Sigmoid colon (tissue), 6 donors: ENCODE measurements at regions not wholly inside any gene's neighbourhood (a gene's known extent, or its start where the extent isn't known, plus 50 kb on each side); places are given as distances from the start of the nearest gene placed in this dataset.

Experiments
- DNase-seq: peaks from one replicate; pipeline ENCODE4 v3.0.0-alpha.2; 2019
- H3K27ac ChIP-seq, 4 donors: fragments of 200-600 bp; sonication (generic); one replicate each; pipeline ENCODE4 v1.5.1; 2016 to 2019; ENCODE audit warnings: mild to moderate bottlenecking in 1 of 4
- H3K27me3 ChIP-seq, 3 donors: fragments of 200-600 bp; sonication (generic); one replicate each; pipeline ENCODE4 v1.5.1; 2019; ENCODE audit warnings: mild to moderate bottlenecking in 1 of 3
- H3K36me3 ChIP-seq, 4 donors: fragments of 200-600 bp; sonication (generic); one replicate each; pipeline ENCODE4 v1.5.1; 2016 to 2019
- H3K4me1 ChIP-seq, 4 donors: fragments of 200-600 bp; sonication (generic); one replicate each; pipeline ENCODE4 v1.5.1; 2017 to 2019
- H3K4me3 ChIP-seq, 4 donors: fragments of 200-600 bp; sonication (generic); one replicate each; pipeline ENCODE4 v1.5.1; 2017 to 2019; ENCODE audit warnings: mild to moderate bottlenecking in 2 of 4, moderate library complexity in 1 of 4
- H3K9me3 ChIP-seq, 4 donors: fragments of 200-600 bp in 3 of 4; sonication (generic) in 3 of 4; one replicate each; pipeline versions ENCODE4 v1.5.1 to v1.6.1; 2013 to 2019
- CTCF ChIP-seq, 4 experiments: fragments of 450-650 bp in 3 of 4; fragments of 200-600 bp in 1 of 4; IDR thresholded peaks; one replicate each; pipeline ENCODE4 v1.5.1; 2016 to 2019; ENCODE audit warnings: antibody characterized with exemption in 4 of 4, mild to moderate bottlenecking in 3 of 4, moderate library complexity in 2 of 4
- EP300 ChIP-seq, 4 donors: sonication (generic); formaldehyde crosslinking; IDR thresholded peaks; one replicate each; pipeline ENCODE4 v1.6.1; 2017; ENCODE audit warnings: antibody characterized with exemption in 4 of 4
- POLR2A ChIP-seq, 2 donors: fragments of 450-650 bp; IDR thresholded peaks; one replicate each; pipeline ENCODE4 v1.6.1; 2016; ENCODE audit warnings: antibody characterized with exemption in 2 of 2, mild to moderate bottlenecking in 2 of 2, moderate library complexity in 2 of 2
- POLR2AphosphoS5 ChIP-seq, 4 donors: sonication (generic); formaldehyde crosslinking; IDR thresholded peaks; one replicate each; pipeline ENCODE4 v1.6.1; 2017; ENCODE audit warnings: antibody characterized with exemption in 4 of 4
- WGBS, 2 donors: extraction: QIAGEN DNeasy Blood & Tissue Kit; methylation state at CpG; one replicate each; pipeline ENCODE4 v1.1.7; 2013; 5-methylcytosine and 5-hydroxymethylcytosine counted together
- intact Hi-C: fragments of 100-400 bp; cut with DNase I; formaldehyde crosslinking; loops from one replicate; pipeline ENCODE4 v1.15.1; 2023
- donor health status: healthy with polysubstance abuse.
- donor health status: healthy.

- intact Hi-C loops: no loop called here
- Histone ChIP-seq H3K36me3 (no peaks in the 10 kb centered on the region), H3K27me3 (no peaks in the 10 kb centered on the region), H3K4me1 (no peaks in the 10 kb centered on the region), H3K4me3 (no peak overlapping the region), H3K9me3 (no peaks in the 10 kb centered on the region), H3K27ac (no peak overlapping the region)
- DNase-seq: no peak
- 64 to 78% methylated on average over 2 of the region's 2 CpGs for WGBS, 2 donors
- no peak for TF ChIP-seq CTCF (IDR thresholded peaks at IDR 0.05)
- no peak for TF ChIP-seq POLR2A (IDR thresholded peaks at IDR 0.05)
- TF ChIP-seq POLR2AphosphoS5 (IDR thresholded peaks at IDR 0.05): no peak
- TF ChIP-seq EP300 (IDR thresholded peaks at IDR 0.05): no peak
Observed at GRCh38 chr12:77124767-77125166, 59.4 kb upstream of the E2F7 start.

DNA sequence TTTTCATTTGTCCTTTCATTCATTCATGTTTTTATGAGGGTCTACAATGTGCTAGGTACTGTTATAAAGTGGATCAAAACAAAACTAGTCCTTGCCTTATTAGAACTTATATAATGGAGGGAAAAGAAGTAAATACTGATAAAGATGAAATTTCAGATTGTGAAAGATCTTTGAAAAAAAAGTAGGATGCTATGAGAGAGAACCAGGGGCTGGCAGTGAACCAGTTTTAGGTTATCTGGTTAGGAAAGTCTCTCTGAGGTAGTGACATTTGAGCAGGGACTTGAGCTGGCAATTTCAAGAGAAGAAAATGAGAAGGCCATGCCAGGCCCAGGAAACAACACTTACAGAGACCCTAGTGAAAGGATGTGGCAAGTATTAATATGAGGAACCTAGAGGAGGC lies 57.3 kb upstream of the E2F7 start:
- H3K9me3 ChIP-seq: no peaks in the 10 kb centered on the region
- no peaks in the 10 kb centered on the region for H3K27me3 ChIP-seq
- no peak for DNase-seq
- no peak overlapping the region for H3K27ac ChIP-seq
- H3K4me3 ChIP-seq: no peak overlapping the region
- intact Hi-C loops: no loop called here
- no peaks in the 10 kb centered on the region for H3K36me3 ChIP-seq
- no peak for TF ChIP-seq POLR2AphosphoS5 (IDR thresholded peaks at IDR 0.05)
- no peak for TF ChIP-seq CTCF (IDR thresholded peaks at IDR 0.05)
- TF ChIP-seq EP300 (IDR thresholded peaks at IDR 0.05): no peak
- no peak for TF ChIP-seq POLR2A (IDR thresholded peaks at IDR 0.05)
- no peaks in the 10 kb centered on the region for H3K4me1 ChIP-seq

DNA sequence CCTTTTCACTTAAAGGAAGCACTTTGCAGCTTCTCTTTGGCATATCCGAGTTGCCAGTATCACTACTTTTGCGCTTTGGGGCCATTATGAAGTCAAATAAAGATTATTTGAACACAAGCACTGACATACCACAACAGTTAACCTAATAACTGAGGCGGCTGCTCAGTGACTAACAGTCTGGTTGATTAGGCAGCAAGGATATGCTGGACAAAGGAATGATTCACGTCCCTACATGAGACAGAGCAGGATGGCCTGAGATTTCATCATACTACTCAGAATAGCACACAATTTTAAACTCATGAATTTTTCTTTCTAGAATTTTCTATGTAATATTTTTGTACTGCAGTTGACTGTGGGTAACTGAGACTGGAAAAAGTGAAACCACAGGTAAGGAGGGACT lies 56.9 kb upstream of the E2F7 start:
- Histone ChIP-seq H3K27me3 (no peaks in the 10 kb centered on the region), H3K4me3 (no peak overlapping the region), H3K4me1 (no peaks in the 10 kb centered on the region), H3K36me3 (no peaks in the 10 kb centered on the region), H3K27ac (no peak overlapping the region), H3K9me3 (no peaks in the 10 kb centered on the region)
- no peak for DNase-seq
- intact Hi-C loops: no loop called here
- 58 to 78% methylated on average over 4 of the region's 4 CpGs for WGBS, 2 donors
- TF ChIP-seq POLR2A (IDR thresholded peaks at IDR 0.05) (no peak), EP300 (IDR thresholded peaks at IDR 0.05) (no peak), CTCF (IDR thresholded peaks at IDR 0.05) (no peak), POLR2AphosphoS5 (IDR thresholded peaks at IDR 0.05) (no peak)

- 84 to 93% methylated on average over 1 of the region's 1 CpG for WGBS, 2 donors
Observed at GRCh38 chr12:77120156-77121085, 55.1 kb upstream of the E2F7 start.

More at GRCh38 chr12:77120156-77121085, 55.1 kb upstream of the E2F7 start:
- no peak overlapping the region for H3K4me3 ChIP-seq
- no peaks in the 10 kb centered on the region for H3K27me3 ChIP-seq
- H3K9me3 ChIP-seq: no peaks in the 10 kb centered on the region
- intact Hi-C loops: no loop called here
- H3K27ac ChIP-seq: no peak overlapping the region
- TF ChIP-seq POLR2AphosphoS5 (IDR thresholded peaks at IDR 0.05) (no peak), CTCF (IDR thresholded peaks at IDR 0.05) (no peak), POLR2A (IDR thresholded peaks at IDR 0.05) (no peak), EP300 (IDR thresholded peaks at IDR 0.05) (no peak)
- DNase-seq: no peak
- H3K4me1 ChIP-seq: no peaks in the 10 kb centered on the region
- no peaks in the 10 kb centered on the region for H3K36me3 ChIP-seq
